Left lobe of liver (tissue), 2 donors: ENCODE measurements at regions not wholly inside any gene's neighbourhood (a gene's known extent, or its start where the extent isn't known, plus 50 kb on each side); places are given as distances from the start of the nearest gene placed in this dataset.
"Not testable (repeated sequence)": the region's sequence is repeated elsewhere in the genome, so short reads cannot be mapped to it uniquely, and the experiment has no call there.

Experiments used
- ATAC-seq: fragments of 200-7000 bp; cut with Tn5 transposase; one replicate; pipeline ENCODE4 v1.9.1; 2020; ENCODE audit warnings: mild to moderate bottlenecking, moderate library complexity
- DNase-seq: peaks from one replicate; pipeline ENCODE4 v3.0.0-alpha.2; 2020; ENCODE audit warnings: low spot score
- donor health status: DM: no; HTN: no; CAD: no; lungs with moderate emphysema.
- donor health status: DM: no; HTN: yes; CAD: no.

GRCh38 chr21:14903172-14903865 lies 161.5 kb downstream of the NRIP1 start:
- ATAC-seq = no peak
- no peak for DNase-seq

- DNase-seq (no peak), ATAC-seq (no peak)
These were observed 163.3 kb downstream of the NRIP1 start for GRCh38 chr21:14901482-14901958.

DNA sequence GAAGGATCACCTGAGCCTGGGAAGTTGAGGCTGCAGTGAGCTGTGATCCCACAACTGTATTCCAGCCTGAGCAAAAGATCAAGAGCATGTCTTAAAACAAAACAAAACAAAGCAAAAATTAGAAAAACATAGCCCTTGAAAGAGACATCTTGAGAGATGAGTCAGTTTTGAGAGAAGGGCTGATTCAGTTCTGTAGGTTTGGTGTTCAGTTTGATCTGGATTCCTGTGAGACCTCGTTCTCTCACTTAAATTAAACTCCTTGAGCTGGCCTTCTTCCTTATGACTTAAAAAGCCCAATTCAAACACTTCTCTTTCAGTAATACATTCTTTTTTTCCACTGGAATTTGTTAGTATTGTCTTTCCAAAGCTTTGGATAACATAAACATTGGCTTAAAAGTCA lies 164.2 kb downstream of the NRIP1 start:
- ATAC-seq (no peak), DNase-seq (no peak)

DNA sequence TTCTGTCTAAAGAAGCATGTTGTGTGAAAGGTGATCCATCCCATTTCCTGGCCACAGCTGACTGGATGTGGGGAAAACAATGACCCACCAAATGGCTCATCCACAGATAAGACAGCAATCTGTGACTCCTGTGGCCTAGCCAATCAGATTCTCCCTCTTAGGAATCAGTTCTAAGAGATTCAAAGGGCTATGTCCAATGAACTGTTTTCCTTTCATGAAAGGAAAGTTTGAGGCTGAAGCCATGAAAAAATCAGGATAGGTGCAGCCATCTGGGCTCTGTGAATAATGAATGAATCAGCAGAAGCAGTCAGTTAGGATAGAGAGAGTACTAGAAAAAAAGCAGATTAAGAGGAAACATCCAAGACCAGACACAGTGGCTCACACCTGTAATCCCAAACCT lies 164.7 kb downstream of the NRIP1 start:
- ATAC-seq = no peak
- no peak for DNase-seq

DNA sequence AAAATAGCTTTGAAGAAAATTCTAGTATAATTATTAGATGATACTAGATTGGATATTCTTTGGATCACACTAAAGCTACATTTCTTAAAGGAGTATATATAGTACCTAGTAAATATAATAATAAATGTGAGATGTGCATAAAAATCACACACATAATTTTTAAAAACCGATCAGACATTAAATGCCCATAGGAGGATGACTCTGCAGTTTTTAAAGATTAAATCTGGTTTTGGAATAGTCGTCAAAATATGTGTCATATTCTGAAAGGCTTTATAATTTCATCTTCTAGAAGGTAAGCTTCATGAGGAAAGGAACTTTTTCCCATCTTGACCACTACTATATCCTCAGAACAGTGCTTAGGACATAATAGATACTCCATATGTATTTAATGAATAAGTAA lies 169.0 kb downstream of the NRIP1 start:
- no peak for ATAC-seq
- no peak for DNase-seq

- no peak for DNase-seq
- ATAC-seq = no peak
These were observed 174.7 kb downstream of the NRIP1 start for GRCh38 chr21:14890141-14890540.

DNA sequence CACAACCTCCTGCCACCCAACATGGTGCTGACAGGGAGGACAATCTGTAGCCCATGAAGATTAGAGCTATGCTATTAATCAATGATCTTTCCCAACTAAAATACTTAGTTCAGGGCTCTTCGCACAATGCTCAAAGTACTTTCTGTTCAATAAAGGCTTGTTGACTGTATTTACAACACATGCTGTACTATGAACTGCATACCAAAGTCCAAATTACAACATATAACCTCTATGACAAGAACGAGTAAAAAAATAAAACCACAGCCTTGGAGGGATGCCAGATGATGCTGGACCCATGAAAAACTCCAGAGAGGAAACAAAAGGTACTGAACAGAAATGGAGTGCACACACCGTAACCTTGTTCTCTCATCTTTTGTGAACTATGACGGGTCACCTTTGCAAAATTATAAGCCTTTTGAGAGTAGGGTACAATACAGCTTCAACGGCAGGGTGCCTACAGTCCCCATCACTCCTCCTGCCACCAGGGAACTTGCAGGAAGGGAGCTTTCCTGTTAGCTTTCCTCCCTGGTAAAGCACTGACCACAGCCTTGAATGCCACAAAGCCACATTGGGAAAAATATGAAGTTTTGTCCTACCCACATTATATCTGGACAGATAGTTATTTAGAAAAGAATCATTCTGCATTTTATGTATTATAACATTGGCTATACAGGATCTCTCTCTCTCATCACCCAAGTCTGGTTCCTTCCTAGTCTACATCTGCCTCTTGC lies 175.6 kb downstream of the NRIP1 start:
- ATAC-seq (peak; percentile 75), DNase-seq (peak; percentile 57)

GRCh38 chr21:14888202-14888601 lies 176.6 kb downstream of the NRIP1 start:
- ATAC-seq = no peak
- no peak for DNase-seq

GRCh38 chr21:14886001-14886400 lies 178.8 kb downstream of the NRIP1 start:
- DNase-seq (no peak), ATAC-seq (no peak)

GRCh38 chr21:14883351-14883750 lies 181.4 kb downstream of the NRIP1 start:
- DNase-seq (no peak), ATAC-seq (no peak)

- DNase-seq, ATAC-seq: not testable (repeated sequence)
These were observed 182.3 kb downstream of the NRIP1 start for GRCh38 chr21:14882545-14882944.

DNA sequence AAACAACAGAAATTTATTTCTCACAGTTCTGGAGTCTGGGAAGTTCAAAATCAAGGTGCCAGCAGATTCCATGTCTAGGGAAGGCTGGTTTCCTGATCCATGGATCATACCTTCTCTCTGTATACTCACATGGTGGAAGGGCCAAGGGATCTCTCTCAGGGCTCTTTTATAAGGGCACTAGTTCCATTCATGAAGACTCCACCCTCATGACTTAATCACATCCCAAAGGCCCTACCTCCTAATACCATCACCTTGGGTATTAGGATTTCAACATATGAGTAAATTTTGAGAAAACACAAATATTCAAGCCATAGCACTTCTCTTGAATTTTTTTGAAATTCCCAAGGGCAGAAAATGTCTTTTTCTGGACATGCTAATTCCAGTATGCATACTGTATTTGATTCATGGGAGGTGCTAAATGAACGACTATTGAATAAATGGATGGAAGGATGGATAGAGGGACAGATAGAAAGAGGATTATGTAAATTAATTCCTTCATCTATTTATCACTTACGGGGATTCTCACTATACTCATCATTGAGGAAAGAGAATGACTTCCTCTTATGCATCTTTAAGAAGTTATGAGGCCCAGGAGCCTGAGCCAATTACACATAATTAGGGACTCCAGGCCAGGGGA lies 182.8 kb downstream of the NRIP1 start:
- ATAC-seq (no peak), DNase-seq (no peak)

DNA sequence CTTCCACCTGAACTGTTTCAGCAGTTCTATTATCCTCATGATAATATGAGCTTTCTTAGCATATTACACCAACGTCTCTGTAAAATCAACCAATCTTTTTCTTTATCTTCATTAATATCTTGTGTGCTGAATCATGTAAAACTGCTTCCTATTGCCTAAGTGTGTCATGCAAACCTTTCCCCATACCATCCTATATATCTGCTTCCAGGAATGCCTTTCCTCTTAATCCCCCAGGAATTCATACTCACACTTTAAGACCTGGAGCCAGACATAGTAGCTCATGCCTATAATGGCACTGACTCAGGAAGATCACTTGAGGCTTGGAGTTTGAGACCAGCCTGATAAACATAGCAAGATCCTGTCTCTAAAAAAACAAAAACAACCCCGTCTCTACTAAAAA lies 183.9 kb downstream of the NRIP1 start:
- ATAC-seq = no peak
- no peak for DNase-seq

DNA sequence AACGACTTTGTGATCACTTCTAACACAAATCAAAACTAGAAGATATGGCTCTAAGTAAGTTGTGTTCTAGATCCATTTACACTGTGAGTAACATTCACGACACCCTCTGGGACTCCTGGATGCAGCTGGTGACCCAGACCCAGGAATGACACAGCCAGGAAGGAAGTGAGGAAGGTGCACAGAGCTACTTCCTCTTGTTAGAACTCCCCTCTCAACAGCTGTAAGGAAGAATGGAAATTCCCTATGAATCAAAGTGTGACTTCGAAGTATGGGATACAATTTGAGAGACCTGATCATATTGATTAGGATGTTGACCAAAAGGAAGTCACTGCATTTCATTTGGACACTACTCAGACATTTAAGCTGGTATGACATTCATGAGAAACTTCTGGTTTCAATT lies 185.3 kb downstream of the NRIP1 start:
- ATAC-seq = peak; percentile 38

DNA sequence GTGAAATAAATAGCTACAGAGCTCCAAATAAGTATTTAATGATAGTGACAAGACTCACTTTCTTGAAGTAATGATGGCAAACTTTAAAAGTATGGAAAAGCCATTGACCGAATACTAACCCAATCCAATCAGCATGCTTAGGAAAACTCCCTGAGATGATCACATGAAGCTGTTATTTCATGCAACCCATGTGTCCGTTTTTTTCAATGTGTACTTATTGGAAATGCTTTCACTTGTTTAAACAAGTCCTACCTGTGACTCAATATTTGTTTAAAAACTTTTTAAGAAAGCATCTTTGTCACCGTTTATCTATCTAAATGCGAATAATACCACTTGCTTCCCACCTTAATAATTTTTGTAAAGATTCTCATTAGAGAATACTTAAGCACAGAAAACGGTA lies 185.8 kb downstream of the NRIP1 start:
- DNase-seq (no peak), ATAC-seq (peak; percentile 70)

More for the DNA sequence above, 185.3 kb downstream of the NRIP1 start:
- DNase-seq = no peak

DNA sequence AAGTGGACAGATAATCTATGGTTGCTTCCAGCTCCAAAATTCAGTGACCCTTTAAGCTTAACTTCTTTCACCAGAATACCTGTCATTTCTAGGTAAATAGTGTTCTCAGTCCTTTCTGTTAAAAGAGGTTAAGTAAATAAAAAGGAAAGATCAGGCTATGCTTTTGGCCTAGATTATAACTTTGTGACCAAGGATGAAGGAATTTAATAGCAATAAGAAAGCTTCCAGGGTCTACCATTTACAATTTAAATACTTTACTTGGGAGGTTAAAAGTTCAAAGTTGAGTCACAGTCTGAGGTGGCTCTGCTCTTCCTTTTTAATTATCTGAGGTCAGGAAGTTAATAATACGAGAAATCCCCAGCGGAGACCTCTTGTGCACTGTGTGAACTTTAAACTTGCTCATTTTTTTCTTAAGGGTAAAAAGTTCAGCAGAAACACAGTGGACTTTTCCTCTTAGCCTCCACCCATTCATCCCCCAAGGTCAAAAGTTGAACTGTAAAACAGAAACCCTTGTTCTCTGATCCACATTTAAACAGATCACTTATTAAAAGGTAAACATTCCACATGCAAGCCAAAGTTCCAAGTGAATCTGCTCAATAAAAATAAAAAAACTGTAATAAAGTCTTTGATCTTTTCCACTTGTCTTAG lies 187.1 kb downstream of the NRIP1 start:
- DNase-seq = no peak
- ATAC-seq = peak; percentile 74

DNA sequence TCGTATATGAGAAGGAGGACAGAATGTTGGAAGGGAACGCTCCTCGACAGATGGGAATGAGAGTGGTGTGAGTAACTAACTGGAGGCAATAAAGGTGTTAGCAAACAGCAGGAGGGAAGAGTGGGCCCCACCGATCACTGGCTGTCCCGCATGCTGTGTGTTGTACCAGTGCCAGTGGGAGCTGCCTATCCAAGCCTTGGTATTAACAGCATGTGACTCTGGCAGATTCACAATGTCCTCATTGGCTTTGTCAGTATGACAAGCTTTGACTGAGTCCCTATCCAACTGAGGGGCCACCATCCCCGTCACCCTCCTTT lies 188.3 kb downstream of the NRIP1 start:
- DNase-seq = no peak
- ATAC-seq = no peak

GRCh38 chr21:14875704-14876523 lies 188.9 kb downstream of the NRIP1 start:
- ATAC-seq (no peak), DNase-seq (no peak)

DNA sequence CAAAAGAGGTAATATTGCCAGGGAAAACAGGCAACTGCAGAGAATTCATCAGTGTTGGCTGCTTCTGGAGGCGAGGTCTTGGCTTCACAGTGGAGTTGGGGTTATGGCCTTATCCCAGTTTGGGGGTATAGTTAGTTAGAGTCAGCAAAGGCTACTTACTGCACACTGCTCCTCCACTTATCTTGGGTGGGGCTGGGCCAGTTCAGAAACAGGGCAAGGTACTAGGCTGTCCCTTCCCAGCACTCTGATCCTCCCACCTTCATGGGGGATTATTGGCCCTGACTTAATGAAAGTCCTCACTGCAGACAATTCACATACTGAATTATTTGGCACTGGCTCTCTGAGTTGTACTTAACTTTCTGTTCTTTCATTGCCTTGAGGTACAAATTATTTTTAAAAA lies 189.6 kb downstream of the NRIP1 start:
- DNase-seq (no peak), ATAC-seq (no peak)

GRCh38 chr21:14874379-14874778 lies 190.4 kb downstream of the NRIP1 start:
- DNase-seq = no peak
- ATAC-seq = no peak

DNA sequence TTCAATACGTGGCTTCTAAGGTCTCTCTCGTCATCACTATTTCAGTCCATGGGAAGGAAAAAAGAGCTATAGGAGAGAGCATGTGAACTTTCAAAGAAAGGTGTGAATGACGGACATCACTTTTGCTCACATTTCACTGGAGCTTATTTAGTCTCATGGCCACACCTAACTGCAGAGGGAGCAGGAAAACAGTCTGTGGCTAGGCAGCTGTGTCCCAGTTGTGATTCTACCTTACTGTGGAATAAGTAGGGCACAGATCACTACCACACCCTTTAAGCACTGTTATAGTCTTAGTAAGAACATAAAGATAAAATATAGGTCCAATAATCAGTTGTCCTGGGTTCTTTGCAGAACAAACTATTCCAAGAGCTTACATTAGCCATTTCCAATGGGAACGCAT lies 192.9 kb downstream of the NRIP1 start:
- DNase-seq = no peak

More for the DNA sequence above, 192.9 kb downstream of the NRIP1 start:
- no peak for ATAC-seq
